HL-60 (cell line): ENCODE measurements at regions not wholly inside any gene's neighbourhood (a gene's known extent, or its start where the extent isn't known, plus 50 kb on each side); places are given as distances from the start of the nearest gene placed in this dataset.

ENCODE experiments used
- GABPA ChIP-seq: IDR thresholded peaks from 2 replicates; pipeline ENCODE4 v1.6.1; 2012; ENCODE audit warnings: low read depth
- POLR2AphosphoS5 ChIP-seq: IDR thresholded peaks from 2 replicates; pipeline ENCODE4 v1.6.1; 2012; ENCODE audit warnings: low read depth
- SPI1 ChIP-seq: IDR thresholded peaks from 2 replicates; pipeline ENCODE4 v1.6.1; 2012; ENCODE audit warnings: low read depth, mild to moderate bottlenecking, borderline replicate concordance
- TF ChIP-seq, protein P1 (sequence below): IDR thresholded peaks from one replicate; pipeline ENCODE4 v1.5.1; 2011; ENCODE audit warnings: low read length, control low read depth, inconsistent platforms; ENCODE audit not compliant: insufficient read depth
- TF ChIP-seq, protein P2 (sequence below): IDR thresholded peaks from 2 replicates; pipeline ENCODE4 v1.6.1; 2012; ENCODE audit warnings: low read depth; ENCODE audit not compliant: insufficient replicate concordance

DNA sequence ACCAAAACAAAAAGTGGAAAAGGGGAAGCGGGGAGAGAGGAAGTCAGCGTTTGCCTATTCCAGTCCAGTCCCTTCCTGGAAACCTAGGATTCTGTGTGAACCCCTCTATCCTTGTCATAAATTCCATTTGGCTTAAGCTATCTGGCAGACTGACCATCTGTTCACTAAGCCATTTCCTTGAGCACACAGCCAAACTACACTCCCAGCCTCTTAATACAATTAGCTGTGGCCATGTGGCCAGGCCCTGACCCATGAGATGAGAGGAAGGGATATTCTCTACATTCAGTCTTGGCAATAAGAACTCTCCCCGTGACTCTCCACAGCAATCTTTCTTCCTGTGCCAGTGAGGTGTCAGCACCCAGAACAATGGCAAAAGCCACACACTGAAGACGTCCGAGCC, 424.8 kb downstream of the TLE1 start:
- TF ChIP-seq, protein P1, sequence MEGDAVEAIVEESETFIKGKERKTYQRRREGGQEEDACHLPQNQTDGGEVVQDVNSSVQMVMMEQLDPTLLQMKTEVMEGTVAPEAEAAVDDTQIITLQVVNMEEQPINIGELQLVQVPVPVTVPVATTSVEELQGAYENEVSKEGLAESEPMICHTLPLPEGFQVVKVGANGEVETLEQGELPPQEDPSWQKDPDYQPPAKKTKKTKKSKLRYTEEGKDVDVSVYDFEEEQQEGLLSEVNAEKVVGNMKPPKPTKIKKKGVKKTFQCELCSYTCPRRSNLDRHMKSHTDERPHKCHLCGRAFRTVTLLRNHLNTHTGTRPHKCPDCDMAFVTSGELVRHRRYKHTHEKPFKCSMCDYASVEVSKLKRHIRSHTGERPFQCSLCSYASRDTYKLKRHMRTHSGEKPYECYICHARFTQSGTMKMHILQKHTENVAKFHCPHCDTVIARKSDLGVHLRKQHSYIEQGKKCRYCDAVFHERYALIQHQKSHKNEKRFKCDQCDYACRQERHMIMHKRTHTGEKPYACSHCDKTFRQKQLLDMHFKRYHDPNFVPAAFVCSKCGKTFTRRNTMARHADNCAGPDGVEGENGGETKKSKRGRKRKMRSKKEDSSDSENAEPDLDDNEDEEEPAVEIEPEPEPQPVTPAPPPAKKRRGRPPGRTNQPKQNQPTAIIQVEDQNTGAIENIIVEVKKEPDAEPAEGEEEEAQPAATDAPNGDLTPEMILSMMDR = no peak
- TF ChIP-seq GABPA (no peak), POLR2AphosphoS5 (no peak), SPI1 (peak; percentile 14; the same call in 1 of the 2 replicates)
- TF ChIP-seq, protein P2, sequence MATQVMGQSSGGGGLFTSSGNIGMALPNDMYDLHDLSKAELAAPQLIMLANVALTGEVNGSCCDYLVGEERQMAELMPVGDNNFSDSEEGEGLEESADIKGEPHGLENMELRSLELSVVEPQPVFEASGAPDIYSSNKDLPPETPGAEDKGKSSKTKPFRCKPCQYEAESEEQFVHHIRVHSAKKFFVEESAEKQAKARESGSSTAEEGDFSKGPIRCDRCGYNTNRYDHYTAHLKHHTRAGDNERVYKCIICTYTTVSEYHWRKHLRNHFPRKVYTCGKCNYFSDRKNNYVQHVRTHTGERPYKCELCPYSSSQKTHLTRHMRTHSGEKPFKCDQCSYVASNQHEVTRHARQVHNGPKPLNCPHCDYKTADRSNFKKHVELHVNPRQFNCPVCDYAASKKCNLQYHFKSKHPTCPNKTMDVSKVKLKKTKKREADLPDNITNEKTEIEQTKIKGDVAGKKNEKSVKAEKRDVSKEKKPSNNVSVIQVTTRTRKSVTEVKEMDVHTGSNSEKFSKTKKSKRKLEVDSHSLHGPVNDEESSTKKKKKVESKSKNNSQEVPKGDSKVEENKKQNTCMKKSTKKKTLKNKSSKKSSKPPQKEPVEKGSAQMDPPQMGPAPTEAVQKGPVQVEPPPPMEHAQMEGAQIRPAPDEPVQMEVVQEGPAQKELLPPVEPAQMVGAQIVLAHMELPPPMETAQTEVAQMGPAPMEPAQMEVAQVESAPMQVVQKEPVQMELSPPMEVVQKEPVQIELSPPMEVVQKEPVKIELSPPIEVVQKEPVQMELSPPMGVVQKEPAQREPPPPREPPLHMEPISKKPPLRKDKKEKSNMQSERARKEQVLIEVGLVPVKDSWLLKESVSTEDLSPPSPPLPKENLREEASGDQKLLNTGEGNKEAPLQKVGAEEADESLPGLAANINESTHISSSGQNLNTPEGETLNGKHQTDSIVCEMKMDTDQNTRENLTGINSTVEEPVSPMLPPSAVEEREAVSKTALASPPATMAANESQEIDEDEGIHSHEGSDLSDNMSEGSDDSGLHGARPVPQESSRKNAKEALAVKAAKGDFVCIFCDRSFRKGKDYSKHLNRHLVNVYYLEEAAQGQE = no peak
